Activated CD8-positive, alpha-beta memory T cell treated with anti-CD3 and anti-CD28 coated beads for 36 hours (primary cell): ENCODE measurements at regions not wholly inside any gene's neighbourhood (a gene's known extent, or its start where the extent isn't known, plus 50 kb on each side); places are given as distances from the start of the nearest gene placed in this dataset.

Source experiments
- CTCF ChIA-PET: fragments of 350-600 bp; sonication (Branson Sonifier 250); formaldehyde crosslinking; loops from one replicate; lab custom pipeline; 2021; ENCODE audit warnings: antibody characterized with exemption; lab: Charles Lee
- POLR2A ChIA-PET: fragments of 350-600 bp; sonication (Branson Sonifier 250); formaldehyde crosslinking; loops from one replicate; lab custom pipeline; 2021; ENCODE audit warnings: antibody characterized with exemption; lab: Charles Lee

DNA sequence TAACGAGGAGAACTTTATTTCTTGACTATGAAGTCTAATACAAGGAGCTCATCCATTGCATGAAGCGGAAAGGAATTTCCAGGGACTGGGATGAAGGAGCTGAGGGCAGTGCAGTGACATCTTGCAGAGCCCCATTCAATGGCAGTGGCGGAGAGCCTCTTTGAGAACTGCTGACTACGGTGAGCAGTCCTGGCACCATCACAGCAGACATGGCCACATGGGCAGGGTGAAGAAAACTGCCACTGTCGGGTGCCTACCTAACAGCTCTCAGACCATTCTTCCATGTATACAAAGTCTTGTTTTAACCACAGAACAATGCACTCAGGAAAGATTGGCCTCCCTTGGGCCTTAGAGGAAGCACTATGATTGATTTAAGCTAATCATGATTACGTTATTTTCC, 506.1 kb upstream of the DCC start:
- CTCF ChIA-PET, result no interaction called here
- POLR2A ChIA-PET, result no interaction called here

DNA sequence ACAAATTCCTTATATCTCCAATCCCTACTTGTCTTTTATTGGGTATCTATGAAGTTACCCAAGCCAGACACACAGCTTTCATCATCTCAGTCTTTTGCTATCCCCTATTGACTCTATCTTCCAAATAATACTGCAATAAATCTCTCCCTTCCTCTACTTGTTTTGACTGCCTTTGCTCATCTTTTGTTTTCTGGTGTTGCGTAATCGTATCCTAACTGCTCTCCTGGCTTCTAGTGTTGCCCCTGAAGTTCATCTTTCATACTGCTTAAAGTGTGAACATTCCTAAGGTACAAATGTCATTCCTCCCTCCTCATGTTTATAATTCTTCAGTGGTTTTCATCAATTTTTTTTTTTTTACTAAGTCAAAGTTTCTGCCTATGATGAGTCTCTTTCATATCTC, 491.3 kb upstream of the DCC start:
- CTCF ChIA-PET, result no interaction called here

DNA sequence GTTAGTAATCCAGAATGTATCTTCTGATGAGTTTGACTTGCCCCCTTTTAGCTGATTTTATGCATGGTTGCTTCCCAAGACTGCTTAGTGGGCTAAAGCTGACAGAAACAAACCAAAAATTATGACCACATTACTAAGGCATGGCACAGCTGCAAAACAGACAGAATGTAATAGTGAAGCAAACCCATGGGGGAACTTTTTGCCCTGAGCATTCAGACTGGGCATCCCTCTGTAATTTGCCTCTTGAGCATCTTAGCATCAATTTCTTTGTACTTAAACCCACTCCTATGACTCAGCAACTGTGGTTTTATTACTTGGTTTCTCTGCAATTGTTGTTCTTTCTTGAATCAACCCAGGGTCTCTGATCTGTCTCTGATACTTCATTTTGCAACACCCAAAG, 487.3 kb upstream of the DCC start:
- ChIA-PET POLR2A (no interaction called here), CTCF (no interaction called here)

More for the DNA sequence above, 491.3 kb upstream of the DCC start:
- POLR2A ChIA-PET, result interaction anchor here (0.6 kb wide), 1 partner anchor 640 kb away, joined by 4 read pairs; no protein-coding TSS in a partner anchor

DNA sequence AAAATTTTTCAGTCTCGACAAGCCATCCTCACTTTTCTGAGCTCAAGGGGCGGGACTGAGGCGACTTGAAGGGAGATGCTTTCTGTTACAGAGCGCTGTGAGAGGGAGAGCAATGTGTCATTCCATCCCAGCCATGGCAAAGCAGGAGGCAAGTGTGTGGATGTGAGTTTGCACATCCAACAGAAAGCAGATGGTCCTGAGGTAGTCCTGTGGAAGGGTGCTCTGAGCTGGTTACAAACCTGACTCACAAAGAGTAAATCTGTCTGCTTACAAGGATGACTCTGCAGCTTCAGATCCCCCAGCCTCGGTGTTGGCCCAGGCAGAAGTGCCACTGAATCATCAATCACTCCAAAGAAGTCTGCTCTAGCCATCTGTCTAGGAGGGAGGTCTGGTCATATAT, 482.0 kb upstream of the DCC start:
- ChIA-PET CTCF (no interaction called here), POLR2A (no interaction called here)

DNA sequence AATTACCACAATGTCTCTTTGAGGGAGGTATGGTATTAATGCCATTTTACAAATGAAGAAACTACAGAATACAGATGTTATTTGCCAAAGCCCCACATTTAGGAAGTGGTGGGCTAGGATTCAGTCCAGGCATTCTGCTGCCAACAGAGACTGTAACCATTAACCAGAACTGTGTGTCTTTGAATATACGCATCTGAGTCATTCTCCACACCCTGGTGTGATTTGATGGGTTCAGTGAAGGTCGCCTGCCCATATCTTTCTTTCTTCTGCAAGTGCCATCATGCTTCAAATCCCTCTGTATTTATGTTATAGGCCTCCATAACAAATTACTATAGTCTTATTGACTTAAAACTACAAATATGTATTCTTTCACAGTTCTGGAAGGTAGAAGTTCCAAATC, 479.0 kb upstream of the DCC start:
- POLR2A ChIA-PET, result no interaction called here
- CTCF ChIA-PET, result no interaction called here

DNA sequence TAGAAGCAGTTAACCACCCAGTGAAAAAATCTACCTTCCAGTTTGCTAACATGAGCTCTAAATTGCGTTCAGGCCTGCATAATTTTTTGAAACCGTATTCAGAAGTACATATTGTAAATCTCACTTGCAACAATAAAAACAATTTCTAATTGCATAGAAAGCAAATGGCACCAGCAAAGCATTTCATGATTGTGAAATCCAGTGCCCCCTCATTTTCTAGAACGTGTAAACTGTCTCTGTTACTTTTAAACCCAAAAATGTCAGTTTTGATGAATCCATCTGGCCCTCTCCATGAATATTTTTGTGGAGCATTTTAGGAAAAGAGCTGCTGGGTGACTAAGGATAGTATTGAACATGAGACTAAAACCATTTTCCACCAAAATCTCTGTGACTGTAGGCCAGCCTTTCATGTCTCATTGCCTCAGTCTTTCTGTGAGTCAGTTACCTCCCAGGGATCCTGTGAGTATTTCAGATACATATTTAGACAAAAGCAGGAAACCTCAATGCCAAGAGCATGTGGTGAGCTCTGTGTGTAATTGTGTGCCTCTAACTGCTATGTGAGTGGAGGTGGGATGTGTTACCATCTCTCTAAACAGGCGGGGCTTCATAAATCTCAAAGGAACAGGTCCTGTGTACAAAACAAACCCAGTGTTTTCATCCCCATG, 477.8 kb upstream of the DCC start:
- CTCF ChIA-PET, result no interaction called here
- POLR2A ChIA-PET, result no interaction called here

DNA sequence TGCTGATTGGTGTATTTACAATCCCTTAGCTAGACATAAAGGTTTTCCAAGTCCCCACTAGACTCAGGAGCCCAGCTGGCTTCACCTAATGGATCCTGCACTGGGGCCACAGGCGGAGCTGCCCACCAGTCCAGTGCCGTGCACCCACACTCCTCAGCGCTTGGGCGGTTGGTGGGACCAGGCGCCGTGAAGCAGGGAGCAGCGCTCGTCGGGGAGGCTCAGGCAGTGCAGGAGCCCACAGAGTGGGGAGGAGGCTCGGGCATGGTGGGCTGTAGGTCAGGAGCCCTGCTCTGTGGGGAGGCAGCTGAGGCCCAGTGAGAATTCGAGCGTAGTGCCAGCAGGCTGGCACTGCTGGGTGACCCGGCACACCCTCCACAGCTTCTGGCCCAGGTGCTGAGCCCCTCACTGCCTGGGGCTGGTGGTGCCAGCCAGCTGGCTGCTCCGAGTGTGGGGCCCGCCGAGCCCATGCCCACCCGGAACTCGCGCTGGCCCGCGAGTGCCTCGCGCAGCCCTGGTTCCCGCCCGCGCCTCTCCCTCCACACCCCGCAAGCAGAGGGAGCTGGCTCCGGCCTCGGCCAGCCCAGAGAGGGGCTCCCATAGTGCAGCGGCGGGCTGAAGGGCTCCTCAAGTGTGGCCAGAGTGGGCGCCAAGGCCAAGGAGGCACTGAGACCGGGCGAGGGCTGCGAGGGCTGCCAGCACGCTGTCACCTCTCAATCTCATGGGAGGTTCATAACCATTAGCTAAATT, 475.6 kb upstream of the DCC start:
- ChIA-PET CTCF (no interaction called here), POLR2A (no interaction called here)

DNA sequence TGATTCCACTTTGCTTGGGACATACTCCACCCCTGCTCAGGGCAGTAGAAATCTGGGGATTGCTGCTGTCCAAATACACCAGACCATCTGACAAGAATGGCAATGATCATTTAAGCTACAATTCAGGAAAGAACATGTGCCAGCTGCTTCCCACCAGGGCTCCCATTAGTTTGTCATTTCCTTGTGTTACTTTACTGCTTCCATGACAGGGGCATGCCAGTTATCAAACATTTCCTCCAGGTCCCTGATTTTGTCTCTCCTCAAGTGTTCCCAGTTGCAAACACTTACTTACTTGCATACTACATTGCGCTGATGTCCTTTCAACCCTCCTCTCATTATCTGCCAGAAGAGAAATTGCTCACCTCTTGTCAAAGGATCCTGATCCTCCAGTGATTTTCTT, 474.5 kb upstream of the DCC start:
- CTCF ChIA-PET, result no interaction called here
- POLR2A ChIA-PET, result no interaction called here

DNA sequence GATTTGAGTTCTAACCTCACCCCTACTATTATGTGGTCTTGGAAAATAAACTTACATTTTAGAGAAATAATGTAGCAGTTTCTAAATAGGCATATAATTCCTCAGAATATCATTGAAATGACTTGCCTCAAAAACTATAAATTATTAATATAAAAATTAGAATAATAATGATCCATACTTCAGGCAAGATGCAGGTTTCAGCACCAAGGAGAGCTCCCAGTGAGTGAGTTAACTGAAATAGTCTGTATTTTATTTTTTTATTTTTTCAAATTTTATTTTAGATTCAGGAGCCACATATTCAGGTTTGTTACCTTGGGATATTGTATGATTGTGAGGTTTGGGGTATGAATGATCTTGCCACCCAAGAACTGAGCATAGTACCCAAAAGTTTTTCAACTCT, 472.2 kb upstream of the DCC start:
- CTCF ChIA-PET, result no interaction called here

DNA sequence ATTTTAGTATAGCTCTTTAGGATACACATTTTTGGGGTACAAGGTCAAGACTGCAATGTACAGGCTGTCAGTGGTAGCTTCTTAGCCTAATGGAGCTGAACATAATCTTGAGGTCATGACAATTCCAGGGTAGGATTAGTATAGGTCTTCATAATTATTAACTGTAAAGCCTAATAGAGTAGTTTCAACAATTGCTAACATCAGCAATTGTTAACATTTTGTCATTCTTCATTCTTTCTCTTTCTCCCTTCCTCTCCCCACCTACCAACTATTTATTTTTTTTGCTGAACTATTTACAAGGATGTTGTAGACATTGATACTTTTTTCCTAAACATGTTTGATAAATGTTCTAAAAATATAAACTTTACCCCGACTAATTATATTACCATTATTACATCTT, 461.3 kb upstream of the DCC start:
- ChIA-PET CTCF (no interaction called here), POLR2A (no interaction called here)

More for the DNA sequence above, 472.2 kb upstream of the DCC start:
- POLR2A ChIA-PET, result no interaction called here

DNA sequence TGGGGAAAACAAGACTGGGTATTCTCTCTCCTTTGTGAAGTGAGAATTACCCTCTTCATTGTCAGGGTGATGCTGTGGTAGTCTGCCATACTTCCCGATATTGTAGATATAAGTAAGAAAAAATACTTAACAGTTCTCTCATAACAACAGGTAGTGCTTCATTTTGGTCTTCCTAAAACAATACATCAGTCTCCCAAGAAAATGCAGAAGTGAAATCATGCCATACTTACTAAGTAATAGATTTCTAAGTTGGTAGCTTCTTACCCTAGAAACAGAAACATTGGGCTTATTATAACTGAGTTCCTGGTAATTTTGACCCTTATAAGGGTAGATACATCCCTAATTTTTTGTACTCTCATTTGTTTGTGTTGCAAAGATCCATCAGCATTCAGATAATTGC, 460.7 kb upstream of the DCC start:
- CTCF ChIA-PET, result no interaction called here
- POLR2A ChIA-PET, result no interaction called here

DNA sequence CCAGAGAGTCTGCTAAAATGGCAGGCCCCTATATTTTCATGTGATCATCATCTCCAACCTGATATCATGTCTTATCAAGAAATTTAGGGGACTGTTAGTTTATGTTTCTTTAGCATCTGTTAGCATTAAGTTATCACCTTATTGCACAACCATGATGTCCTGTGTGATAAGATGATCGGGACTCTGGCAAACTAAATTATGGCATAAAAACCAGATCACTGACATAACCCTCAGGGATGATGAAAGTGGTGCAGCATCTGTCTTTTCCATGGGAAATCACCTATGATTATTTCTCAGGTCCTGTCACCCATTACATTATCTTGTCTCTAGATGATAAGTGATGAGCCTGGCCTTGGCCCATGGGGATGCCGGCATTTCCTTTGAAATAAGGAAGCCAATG, 458.6 kb upstream of the DCC start:
- ChIA-PET POLR2A (no interaction called here), CTCF (no interaction called here)

DNA sequence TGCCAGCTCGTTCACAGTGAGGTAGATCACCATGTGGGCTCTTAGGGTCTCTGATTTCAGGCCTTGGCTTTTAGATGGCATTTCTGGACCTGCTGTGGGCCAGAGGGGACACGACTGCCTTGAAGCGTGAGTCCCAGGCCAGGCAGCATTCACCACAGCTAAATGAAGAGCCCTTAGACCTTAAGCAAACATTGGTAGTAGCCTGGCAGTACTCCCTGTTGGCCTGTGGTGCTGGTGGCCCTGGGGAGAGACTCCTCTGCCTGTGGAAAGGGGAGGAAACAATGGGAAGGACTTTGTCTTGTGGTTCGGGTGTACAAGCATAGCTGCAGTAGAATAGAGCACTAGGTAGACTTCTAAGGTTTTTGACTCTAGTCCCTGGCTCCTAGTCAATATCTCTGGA, 456.0 kb upstream of the DCC start:
- POLR2A ChIA-PET, result no interaction called here
- CTCF ChIA-PET, result no interaction called here

DNA sequence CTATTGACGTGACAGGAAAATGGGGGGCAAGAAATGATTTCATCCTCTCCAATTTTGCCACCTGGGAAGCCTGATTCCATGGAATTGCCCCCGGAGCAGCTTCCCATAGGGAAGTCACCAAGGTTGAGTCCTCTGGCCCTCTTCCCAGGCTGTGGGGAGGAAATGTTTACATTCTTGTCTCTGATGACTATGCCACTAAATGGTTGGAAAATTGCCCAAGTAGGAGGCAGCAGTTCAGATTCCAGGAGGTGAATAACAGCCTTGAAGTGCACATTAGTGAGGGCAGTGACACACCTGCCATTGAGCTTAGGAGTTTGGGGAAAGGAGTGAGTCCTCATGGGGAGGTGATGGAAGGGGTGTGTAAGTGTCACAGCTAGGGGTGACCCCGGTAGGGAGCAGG, 449.2 kb upstream of the DCC start:
- CTCF ChIA-PET, result no interaction called here
- POLR2A ChIA-PET, result no interaction called here

DNA sequence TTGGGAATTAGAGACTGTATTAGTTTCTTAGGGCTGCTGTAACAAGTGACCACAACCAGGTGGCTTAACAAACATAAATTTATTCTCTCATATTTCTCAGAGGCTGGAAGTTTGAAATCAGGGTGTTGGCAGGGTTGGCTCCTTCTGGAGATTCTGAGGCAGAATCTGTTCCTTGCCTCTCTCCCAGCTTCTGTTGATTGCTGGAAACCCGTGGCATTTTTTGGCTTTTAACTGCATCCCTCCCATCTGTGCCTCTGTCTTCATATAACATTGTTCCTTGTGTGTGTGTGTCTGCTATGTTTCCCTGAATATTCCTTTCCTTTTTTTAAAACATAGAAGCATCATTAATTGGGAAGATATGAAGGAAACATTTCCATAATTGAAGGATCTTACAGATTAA, 448.1 kb upstream of the DCC start:
- POLR2A ChIA-PET, result no interaction called here

DNA sequence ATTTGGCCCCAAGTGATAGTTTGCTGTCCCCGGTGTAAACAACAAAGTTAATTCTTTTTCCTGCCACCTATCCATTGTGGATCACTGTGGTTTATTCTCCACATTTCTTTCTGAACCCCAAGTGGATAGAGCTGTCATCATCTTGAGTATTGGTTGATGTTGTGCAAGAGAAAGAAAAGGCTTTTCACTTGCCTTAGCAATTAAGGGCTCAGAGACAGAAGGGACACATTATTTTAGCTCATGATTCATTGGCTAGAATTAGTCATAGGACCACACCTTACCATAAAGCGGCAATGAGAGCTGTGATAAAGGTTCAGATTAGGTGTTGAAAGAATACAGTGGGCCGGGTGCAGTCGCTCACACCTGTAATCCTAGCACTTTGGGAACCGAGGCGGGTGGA, 442.1 kb upstream of the DCC start:
- ChIA-PET POLR2A (no interaction called here), CTCF (no interaction called here)

More for the DNA sequence above, 448.1 kb upstream of the DCC start:
- CTCF ChIA-PET, result no interaction called here

DNA sequence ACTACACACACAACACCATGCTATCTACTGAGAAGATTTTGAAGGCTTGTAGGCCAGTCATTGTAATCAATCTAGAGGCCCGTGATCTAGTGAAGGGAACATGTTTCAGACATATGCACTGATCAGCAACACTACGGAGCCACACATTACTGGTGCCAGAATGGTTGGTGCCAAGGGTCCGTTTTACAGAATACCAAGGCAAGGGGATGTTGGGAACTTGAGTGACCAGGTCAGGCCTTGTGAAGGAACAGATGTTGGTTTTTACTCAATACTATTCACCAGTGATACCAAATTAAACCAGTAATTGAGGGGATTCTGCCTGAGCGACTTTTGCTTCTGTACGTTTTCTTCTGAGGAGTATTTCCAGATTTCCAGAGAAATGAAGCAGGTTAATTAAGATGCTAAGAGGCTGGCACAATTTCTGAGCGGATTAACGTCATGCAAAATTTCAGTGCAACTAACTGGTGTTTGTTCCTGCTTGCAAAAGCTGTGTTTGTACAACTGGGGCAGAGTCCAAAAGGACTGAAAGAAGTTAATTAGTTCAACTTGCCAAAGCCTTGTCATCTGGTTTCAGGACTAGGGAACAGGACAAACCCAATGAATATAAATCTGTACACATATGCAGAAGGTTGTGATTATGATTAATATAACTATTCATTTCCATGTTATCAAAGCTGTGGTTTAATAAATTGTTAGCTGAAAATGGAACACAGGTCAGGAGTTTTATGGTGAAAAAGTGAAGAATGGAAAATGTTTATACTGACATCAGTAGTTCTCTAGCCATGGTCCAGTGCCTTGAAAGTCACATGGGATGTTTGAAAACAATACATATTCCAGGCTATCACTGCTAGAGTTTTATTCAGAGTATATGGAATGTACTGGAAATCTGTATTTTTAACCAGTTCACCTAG, 432.1 kb upstream of the DCC start:
- ChIA-PET POLR2A (no interaction called here), CTCF (no interaction called here)

DNA sequence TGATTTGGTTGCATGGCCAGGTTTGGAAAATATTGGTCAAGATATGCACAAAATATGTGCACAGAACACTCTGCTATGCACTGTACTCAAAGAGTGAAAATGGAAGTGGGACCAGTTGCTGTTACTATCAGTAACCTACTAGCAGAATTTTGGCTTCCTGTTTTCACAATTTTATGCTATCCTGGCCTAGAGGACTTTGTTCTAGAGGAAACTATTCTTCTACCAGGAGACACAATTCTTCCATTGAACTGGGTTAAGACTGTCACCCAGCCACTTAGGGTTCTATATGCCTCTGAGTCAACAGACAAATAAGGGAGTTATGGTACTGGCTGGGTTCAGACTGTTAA, 431.4 kb upstream of the DCC start:
- ChIA-PET CTCF (no interaction called here), POLR2A (no interaction called here)

DNA sequence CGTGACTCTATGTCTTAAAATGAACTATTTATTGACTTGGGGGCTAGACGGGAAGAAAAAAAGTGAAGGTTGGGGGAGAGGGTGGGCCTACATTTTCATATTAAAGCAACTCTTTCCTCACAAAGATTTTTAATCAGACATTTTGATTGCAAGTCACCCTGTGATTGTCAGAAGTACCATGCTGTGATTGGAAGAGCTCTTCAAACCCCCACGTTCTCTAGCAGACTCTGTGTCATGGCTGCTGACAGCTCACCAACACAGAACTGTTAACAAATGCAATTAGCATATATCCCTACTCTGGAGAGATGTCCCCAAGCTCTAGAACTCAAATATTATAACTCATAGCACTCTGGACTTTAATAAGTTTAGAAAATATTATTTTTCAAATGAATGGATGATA, 428.4 kb upstream of the DCC start:
- ChIA-PET POLR2A (no interaction called here), CTCF (no interaction called here)

DNA sequence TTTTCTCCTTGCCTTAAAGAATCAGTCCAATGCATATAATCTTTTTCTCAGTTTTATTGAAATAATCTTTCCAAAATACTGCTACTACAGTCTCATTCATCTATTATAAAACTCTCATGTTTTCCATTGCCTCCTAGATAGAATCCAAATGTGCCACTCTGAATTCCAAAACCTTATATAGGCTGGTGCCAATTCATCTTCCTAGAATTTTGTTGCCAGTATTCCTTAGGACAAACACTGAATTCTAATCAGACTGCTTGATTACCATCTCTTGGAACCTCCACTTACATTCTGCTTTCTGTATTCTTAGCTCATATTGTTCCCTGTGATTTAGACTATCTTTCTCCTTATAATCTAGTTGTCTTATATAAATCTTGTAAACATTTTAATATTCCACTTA, 427.6 kb upstream of the DCC start:
- ChIA-PET CTCF (no interaction called here), POLR2A (no interaction called here)

DNA sequence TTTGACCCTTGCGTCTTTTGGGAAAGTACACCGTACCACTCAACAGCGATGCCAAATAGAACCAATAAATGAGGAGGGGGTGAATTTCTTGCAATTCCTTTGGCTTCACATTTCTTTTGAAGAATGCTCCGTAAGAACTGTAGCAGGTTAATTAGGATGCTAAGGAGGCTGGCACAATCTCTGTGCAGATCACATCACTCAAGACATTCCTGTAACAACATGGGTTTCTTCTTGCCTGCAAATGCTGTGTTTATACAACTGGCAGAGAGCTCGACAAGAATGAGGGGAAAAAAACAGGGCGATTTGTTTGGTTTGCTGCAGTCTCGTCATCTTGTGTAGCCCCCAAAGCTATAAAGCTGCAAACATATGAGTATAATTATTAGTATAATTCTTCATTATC, 424.8 kb upstream of the DCC start:
- POLR2A ChIA-PET, result no interaction called here
- CTCF ChIA-PET, result no interaction called here
